HG02884 (cell line): ENCODE measurements at regions not wholly inside any gene's neighbourhood (a gene's known extent, or its start where the extent isn't known, plus 50 kb on each side); places are given as distances from the start of the nearest gene placed in this dataset.

Source experiments
- ATAC-seq: cut with Tn5 transposase; IDR thresholded peaks from one replicate; pipeline ENCODE4 v1.9.1; 2021; ENCODE audit warnings: mild to moderate bottlenecking, moderate library complexity; ENCODE audit not compliant: unreplicated experiment

DNA sequence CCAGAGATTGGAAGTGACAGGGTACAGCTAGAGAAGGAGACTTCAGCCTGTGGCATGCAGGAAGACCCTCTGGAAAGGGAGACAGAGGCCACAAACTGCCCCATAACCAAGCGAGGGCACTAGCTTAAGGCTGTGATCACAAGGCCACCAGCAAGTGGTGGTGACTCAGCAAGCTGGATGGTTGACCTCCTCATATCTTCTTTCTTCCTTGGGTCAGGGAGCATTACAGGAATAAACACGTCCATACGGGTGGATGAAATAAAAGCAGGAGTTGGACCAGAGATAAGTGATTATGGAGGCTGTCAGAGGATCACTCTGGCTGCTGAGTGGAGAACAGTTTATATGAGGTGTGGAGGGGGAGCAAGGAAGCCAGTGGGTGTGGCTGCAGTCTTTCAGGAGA is 234.6 kb upstream of the TAS2R1 start:
- ATAC-seq = no peak

- ATAC-seq = no peak
These were observed 233.3 kb upstream of the TAS2R1 start for GRCh38 chr5:9863486-9863885.

DNA sequence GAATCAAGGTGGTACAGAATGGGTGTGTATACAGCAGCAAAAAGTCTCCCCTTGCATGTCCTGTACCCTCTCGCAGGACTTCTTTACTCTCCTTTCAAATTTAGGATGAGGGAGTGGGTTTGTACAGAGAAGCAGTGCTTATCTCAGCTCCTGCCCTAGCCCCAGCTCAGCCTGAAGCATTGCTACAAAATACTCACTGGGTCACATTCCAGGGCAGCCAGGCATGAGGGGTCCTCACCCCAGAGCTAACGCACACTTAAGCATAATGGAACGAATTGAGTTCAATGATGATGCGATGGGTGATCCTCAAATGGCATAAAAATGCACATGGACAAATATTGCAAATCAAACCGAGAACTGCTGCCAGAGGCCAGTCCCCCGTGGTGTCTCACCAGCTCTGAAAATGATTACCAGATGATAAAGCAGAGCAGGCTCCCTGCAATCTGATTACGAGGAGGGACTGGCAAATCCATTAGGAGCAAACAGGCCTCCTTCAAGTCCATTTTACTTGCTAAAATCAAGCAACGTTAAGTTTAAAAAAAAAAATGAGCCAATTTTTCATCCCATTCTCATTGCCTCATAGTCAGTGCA is 231.6 kb upstream of the TAS2R1 start:
- ATAC-seq = no peak

DNA sequence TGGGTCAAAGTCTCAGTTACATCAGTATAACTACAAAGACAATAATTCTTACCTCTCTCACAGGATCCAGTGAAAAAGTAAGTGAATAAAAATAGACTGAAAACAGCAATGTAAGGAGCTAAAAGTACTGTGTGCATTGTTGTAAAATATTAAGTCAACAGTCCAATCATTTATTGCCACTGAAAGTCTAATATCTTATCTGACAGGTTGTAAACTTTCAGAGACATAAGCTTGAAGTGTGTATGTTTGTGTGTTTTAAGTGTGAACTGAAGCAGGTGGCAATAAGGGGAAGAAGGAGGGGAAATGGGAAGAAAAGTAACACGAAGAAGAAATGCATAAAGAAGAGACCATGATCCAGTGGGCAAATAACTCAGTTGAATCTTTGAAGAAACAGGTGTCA is 229.7 kb upstream of the TAS2R1 start:
- no peak for ATAC-seq

DNA sequence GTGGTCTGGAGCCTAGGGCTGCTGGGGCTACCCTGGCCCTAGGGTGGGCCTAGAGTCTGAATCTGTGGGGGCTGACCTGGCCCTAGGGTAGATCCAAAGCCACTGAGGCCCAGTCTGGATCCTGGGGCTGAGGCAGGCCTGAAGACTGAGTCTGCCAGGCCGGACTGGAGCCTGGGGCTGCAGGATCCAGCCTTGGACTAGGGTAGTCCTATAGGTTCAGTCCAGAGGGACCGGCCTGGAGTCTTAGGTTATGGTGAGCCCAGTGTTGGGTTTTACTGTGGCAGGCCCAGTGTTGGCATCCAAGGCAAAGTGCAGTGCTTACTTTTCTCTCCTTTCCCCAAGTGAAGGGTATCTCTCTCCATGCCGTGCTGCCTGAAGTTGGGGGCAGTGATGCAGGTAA is 227.9 kb upstream of the TAS2R1 start:
- no peak for ATAC-seq

- no peak for ATAC-seq
These were observed 223.2 kb upstream of the TAS2R1 start for GRCh38 chr5:9853309-9853708.

DNA sequence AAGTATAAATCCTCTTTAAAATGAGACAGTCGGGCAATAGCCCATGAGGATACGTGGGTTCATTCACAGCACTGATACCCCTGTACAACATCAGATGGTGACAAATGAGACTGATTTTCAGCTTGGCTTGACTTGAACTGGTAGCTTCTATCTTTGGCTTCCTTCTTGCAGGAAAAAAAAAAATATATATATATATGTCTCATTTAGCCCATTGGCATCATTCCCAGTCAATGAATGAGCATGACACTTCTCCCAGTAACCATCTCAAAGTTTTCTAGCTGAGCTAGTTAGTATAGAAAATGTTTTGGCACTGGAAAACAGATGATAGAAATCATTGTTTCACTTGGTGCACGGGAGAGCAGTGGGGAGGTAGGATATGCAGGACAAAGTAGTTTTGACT is 222.5 kb upstream of the TAS2R1 start:
- no peak for ATAC-seq

DNA sequence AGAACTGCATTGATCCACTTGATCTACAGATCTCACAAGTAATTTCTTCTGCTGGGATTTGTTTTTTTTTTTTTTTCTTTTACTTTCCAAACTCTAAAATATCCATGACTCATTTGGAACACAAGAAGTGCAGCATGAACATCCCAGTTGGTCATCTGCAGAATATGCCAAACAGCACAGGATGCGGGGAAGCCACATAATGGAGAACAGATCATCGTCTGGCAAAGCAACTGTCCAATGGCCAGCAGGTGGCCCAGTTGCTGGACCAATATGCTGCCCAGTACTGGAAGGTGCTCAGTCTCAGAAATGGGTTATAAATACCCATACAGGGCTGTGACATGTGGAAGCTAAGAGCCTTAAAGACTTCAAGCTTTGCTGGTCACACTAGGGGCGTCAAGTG is 221.3 kb upstream of the TAS2R1 start:
- no peak for ATAC-seq

GRCh38 chr5:9850456-9850855 is 220.3 kb upstream of the TAS2R1 start:
- no peak for ATAC-seq

GRCh38 chr5:9847631-9848030 is 217.5 kb upstream of the TAS2R1 start:
- ATAC-seq = no peak

GRCh38 chr5:9845185-9845584 is 215.0 kb upstream of the TAS2R1 start:
- ATAC-seq = no peak

DNA sequence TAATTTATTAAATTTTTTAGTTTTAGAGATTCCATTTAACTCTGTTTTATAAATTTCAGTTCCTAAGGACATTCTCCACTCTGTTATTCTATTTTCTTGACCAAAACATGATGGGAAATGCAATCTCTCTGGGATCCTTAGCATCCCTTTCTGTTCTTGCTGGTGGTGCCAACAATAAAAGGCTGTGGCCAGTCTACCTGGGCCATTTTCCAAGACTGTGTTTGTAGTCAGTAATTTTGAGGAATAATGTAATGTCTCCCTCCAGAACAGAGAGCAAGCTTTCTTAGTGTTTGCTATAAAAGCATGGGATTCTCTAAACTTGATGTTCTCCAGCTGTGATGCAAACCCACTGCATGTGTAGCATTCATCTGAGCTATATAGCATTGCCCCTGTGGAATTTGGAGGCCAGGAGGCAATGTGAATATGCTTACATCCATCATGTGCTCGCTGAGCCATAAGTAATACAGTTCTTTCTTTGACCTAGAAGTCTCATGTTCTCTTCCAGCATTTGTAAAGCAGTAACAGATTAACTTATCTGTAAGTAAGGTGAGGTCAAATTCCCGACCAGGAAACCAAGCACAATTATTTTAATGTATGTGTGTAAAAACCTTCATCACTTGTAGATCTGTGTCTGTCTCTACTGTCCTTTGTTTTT is 211.5 kb upstream of the TAS2R1 start:
- no peak for ATAC-seq

- ATAC-seq = no peak
These were observed 208.8 kb upstream of the TAS2R1 start for GRCh38 chr5:9838916-9839315.

GRCh38 chr5:9834871-9835770 is 205.0 kb upstream of the TAS2R1 start:
- no peak for ATAC-seq

DNA sequence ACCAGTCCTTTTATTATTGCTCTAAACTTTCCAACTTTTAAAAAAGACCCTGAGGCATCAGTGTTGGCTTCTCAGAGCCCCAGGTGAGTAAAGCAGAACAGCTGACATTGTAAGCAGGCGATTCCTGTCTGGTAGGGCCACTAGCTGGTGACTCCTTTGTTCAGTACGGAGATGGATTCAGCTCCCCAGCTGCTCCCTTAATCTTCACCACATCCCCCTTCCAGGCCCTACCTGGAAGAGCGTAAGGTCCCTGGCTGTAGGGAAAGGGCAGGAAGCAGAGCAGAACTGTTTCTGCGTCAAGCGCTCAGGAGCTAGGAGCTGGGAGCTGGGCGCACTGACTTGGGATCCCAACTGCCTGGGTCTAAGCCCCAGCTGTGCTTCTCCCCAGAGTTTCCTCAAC is 203.7 kb upstream of the TAS2R1 start:
- no peak for ATAC-seq

GRCh38 chr5:9832921-9833320 is 202.8 kb upstream of the TAS2R1 start:
- ATAC-seq = no peak

- ATAC-seq = no peak
These were observed 201.7 kb upstream of the TAS2R1 start for GRCh38 chr5:9831823-9832222.

GRCh38 chr5:9830184-9830583 is 200.0 kb upstream of the TAS2R1 start:
- no peak for ATAC-seq

DNA sequence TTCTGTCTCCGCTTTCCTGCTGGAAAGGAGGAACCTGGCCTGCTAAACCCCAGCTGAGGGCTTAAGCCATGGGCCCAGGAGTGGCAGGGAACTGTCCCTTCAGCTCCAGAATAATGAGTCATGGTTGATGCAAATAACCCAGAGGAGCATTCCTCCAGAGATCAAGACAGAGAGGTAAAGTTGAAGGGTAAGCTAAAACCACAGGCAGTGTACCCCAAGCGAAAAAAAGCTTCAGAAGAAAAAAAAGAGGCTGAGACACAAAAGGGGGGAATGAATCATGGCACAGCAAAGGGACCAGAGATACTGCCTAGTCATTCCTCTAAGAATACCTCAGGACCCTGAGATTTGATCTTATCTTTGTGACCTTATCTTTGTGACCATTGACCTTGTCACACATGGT is 199.5 kb upstream of the TAS2R1 start:
- no peak for ATAC-seq

DNA sequence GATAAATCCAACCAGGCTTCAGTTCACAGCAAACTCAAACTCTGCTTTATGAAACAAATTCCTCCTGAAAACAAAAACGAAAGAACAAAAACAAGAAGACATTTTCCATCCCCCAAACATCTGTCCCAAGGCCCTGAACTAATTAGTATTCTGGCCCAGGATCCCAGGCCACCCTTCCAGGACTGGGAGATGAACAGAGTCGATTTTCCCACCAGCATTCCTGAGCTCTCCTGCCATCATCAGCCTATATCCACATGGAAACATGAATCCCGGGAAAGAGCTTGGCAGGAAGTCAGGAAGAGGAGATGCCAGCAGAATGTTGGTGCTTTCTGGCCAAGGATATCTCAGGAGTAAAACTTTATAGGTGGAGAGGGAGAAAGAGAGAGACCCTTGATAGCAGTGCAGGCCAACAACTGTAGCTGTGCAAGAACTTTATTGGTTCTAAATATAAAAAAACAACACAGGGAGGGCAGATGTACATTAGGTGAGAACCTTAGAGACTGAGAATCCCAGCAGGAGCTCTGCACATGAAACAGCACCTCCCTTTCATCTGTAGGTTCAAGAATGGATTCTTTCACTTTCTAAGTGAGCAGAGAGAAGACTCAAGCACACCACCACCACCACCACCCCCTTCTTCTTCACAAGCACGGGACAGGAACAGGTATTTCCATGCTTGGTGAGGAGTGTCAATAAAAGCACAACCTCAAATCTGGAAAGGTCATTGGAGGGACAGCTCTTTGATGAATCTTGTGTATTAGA is 190.7 kb upstream of the TAS2R1 start:
- no peak for ATAC-seq

DNA sequence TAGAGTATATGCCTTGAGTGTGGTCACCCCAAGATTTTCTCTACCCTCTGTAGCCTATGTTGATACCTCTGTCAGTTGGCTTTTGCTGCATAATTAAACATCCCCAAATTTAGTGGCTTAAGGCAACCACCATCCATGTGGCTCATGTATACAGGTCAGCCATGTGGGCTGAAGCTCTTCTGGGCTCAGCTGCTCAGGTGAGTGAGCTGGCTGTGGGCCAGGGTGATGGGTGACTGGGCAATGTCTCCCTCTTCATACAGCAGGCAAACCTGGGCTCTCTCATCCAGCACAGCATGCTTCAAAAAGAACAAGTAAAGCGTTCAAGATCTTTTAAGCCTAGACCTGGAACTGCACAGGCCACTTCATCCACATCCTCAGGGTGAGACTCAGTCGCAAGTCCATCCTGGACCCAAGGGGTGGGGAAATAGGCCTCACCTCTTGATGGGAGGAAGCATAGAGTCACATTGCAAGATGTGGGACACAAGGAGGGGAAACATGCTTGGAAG is 188.2 kb upstream of the TAS2R1 start:
- no peak for ATAC-seq
